Osteocyte (in vitro differentiated cells): ENCODE measurements at regions not wholly inside any gene's neighbourhood (a gene's known extent, or its start where the extent isn't known, plus 50 kb on each side); places are given as distances from the start of the nearest gene placed in this dataset.

Experiments
- DNase-seq: peaks from one replicate; pipeline ENCODE4 v3.0.0; 2021; ENCODE audit warnings: mixed read lengths; ENCODE audit not compliant: unreplicated experiment; ENCODE audit errors: extremely low spot score
- H3K27ac Mint-ChIP-seq: one replicate; pipeline ENCODE4 v1.8.0; 2021; ENCODE audit warnings: mild to moderate bottlenecking, mixed read lengths; ENCODE audit not compliant: unreplicated experiment
- H3K27me3 Mint-ChIP-seq: one replicate; pipeline ENCODE4 v1.8.0; 2021; ENCODE audit warnings: mixed read lengths; ENCODE audit not compliant: unreplicated experiment
- H3K36me3 Mint-ChIP-seq: one replicate; pipeline ENCODE4 v1.8.0; 2021; ENCODE audit warnings: mixed read lengths; ENCODE audit not compliant: unreplicated experiment
- H3K4me1 Mint-ChIP-seq: one replicate; pipeline ENCODE4 v1.8.0; 2021; ENCODE audit warnings: mixed read lengths; ENCODE audit not compliant: unreplicated experiment
- H3K4me3 Mint-ChIP-seq: one replicate; pipeline ENCODE4 v1.8.0; 2021; ENCODE audit warnings: mild to moderate bottlenecking, moderate library complexity, mixed read lengths; ENCODE audit not compliant: unreplicated experiment
- H3K9me3 Mint-ChIP-seq: one replicate; pipeline ENCODE4 v1.8.0; 2021; ENCODE audit warnings: mixed read lengths; ENCODE audit not compliant: unreplicated experiment
- TF ChIP-seq, protein P1 (sequence below): fragments of 200-600 bp; sonication (generic); IDR thresholded peaks from 2 replicates; pipeline ENCODE4 v1.5.0; 2021; ENCODE audit warnings: antibody characterized with exemption, mild to moderate bottlenecking, moderate library complexity

DNA sequence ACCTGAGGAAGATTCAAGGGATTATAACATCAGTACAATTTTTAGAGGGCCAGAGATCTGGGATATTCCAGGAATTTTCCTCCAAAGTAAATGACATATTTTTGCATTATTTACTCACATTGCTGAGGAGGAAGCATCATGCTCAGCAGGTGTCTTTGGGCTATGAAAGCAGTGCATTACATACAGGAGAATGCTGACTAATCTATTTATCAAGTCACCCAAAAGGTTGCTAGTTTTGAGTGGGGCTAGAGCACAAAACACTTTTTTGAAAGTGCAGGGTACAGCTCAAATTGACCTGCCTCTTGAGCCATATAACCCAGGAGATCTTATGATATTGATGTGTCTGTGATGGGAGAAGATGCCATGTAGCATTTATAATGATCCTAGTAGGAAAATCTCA lies 603.1 kb downstream of the POM121L12 start:
- Mint-ChIP-seq H3K36me3 (no peaks in the 10 kb centered on the region), H3K27me3 (no peaks in the 10 kb centered on the region), H3K4me1 (no peaks in the 10 kb centered on the region), H3K27ac (no peak overlapping the region), H3K9me3 (peaks cover 37% of the 10 kb centered on the region), H3K4me3 (no peak overlapping the region)
- no peak for DNase-seq
- TF ChIP-seq, protein P1, sequence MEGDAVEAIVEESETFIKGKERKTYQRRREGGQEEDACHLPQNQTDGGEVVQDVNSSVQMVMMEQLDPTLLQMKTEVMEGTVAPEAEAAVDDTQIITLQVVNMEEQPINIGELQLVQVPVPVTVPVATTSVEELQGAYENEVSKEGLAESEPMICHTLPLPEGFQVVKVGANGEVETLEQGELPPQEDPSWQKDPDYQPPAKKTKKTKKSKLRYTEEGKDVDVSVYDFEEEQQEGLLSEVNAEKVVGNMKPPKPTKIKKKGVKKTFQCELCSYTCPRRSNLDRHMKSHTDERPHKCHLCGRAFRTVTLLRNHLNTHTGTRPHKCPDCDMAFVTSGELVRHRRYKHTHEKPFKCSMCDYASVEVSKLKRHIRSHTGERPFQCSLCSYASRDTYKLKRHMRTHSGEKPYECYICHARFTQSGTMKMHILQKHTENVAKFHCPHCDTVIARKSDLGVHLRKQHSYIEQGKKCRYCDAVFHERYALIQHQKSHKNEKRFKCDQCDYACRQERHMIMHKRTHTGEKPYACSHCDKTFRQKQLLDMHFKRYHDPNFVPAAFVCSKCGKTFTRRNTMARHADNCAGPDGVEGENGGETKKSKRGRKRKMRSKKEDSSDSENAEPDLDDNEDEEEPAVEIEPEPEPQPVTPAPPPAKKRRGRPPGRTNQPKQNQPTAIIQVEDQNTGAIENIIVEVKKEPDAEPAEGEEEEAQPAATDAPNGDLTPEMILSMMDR = no peak

DNA sequence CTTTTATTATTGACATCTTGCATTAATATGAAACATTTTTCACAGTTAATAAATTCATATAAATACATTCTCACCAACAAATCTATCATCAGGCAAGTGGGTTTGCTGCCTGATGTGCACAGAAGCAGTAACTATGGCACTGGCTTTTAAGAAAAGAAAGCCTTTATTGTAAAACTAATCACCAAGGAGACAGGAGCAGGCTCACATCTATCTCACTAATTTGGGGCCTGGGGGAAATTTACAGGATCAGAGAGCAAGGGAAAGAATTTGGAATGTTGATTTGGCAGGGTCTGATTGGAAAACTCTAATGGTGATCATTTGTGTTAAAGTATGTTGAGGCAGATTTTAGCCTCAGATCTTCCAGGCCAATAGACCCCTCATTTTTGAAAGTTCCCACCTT lies 605.7 kb downstream of the POM121L12 start:
- Mint-ChIP-seq H3K36me3 (no peaks in the 10 kb centered on the region), H3K27ac (no peak overlapping the region), H3K9me3 (peaks cover 19% of the 10 kb centered on the region)

DNA sequence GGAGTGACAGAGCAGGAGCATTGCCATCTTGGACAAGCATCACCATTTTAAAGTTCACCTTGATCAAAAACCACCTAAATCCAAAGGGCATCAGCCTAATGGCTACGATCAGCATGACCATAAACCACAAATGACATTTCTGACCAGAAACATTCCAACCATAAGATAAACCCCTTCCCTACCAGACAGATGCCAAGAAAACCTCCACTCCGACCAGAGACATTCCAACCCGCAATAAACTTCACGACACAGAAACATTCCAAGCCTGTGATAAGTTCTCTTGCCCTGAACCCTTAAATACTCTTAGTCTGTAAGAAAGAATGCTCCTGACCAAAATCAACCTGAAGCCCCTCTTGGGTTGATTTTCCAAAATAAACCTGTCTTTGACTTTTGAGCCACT lies 606.9 kb downstream of the POM121L12 start:
- Mint-ChIP-seq H3K4me3 (no peak overlapping the region), H3K9me3 (peaks cover 15% of the 10 kb centered on the region), H3K27ac (no peak overlapping the region), H3K4me1 (no peaks in the 10 kb centered on the region), H3K36me3 (no peaks in the 10 kb centered on the region), H3K27me3 (no peaks in the 10 kb centered on the region)
- no peak for DNase-seq
- TF ChIP-seq, protein P1 = no peak

More for the DNA sequence above, 605.7 kb downstream of the POM121L12 start:
- H3K27me3 Mint-ChIP-seq = no peaks in the 10 kb centered on the region
- no peak for DNase-seq
- TF ChIP-seq, protein P1 = no peak
- no peaks in the 10 kb centered on the region for H3K4me1 Mint-ChIP-seq
- H3K4me3 Mint-ChIP-seq = no peak overlapping the region

DNA sequence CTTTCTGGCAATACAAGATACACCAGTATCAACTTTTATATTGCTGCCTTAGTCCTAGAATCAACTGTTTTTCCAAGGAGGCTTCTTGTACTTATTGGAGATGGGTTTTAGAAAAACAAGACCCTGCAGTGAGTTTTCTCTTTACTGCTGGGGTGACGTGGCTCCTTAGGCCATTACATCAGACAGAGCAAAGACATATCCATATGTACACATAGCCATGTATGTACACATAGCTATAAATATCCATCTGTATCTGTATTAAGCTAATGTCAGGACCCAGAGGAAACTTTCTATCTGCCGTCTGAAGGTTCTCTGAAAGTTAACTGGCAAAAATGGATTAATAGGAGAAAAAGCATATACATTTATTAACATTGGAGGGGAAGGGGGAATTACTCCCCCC lies 607.4 kb downstream of the POM121L12 start:
- no peaks in the 10 kb centered on the region for H3K36me3 Mint-ChIP-seq
- TF ChIP-seq, protein P1 = no peak

GRCh38 chr7:53656881-53657280 lies 621.4 kb downstream of the POM121L12 start:
- H3K4me3 Mint-ChIP-seq = no peak overlapping the region
- no peak for DNase-seq
- H3K36me3 Mint-ChIP-seq = no peaks in the 10 kb centered on the region
- H3K4me1 Mint-ChIP-seq = no peaks in the 10 kb centered on the region
- H3K27me3 Mint-ChIP-seq = no peaks in the 10 kb centered on the region
- no peak overlapping the region for H3K27ac Mint-ChIP-seq
- TF ChIP-seq, protein P1 = no peak
- peaks cover 11% of the 10 kb centered on the region for H3K9me3 Mint-ChIP-seq

More for the DNA sequence above, 607.4 kb downstream of the POM121L12 start:
- no peaks in the 10 kb centered on the region for H3K4me1 Mint-ChIP-seq
- H3K9me3 Mint-ChIP-seq = peaks cover 10% of the 10 kb centered on the region
- DNase-seq = no peak
- no peak overlapping the region for H3K4me3 Mint-ChIP-seq
- H3K27ac Mint-ChIP-seq = no peak overlapping the region
- no peaks in the 10 kb centered on the region for H3K27me3 Mint-ChIP-seq
